ENCODE measurements at regions not wholly inside any gene's neighbourhood (a gene's known extent, or its start where the extent isn't known, plus 50 kb on each side); places are given as distances from the start of the nearest gene placed in this dataset.

GRCh38 chr2:7857904-7858303 is 824.0 kb upstream of the ID2 start:
- no peak overlapping the region for H2AK5ac ChIP-seq (ENCODE audit: insufficient read length, low read length)
- no peaks in the 10 kb centered on the region for H4K20me1 ChIP-seq (ENCODE audit: control insufficient read depth, insufficient read depth, insufficient read length)
- H2BK120ac ChIP-seq (ENCODE audit: low read depth, low read length, poor library complexity, severe bottlenecking) = no peak overlapping the region
- H3K27ac ChIP-seq (ENCODE audit: insufficient read length, low read depth, low read length) = no peak overlapping the region
- peaks cover 3% of the 10 kb centered on the region; the same call in 1 of the 2 replicates for H3K4me1 ChIP-seq (ENCODE audit: insufficient read depth, low read length)
- H3K9ac ChIP-seq (ENCODE audit: extremely low read depth, insufficient read length, low read length) = no peak overlapping the region
- H3K79me2 ChIP-seq (ENCODE audit: insufficient read depth, low read length) = 0 out of 2 replicates have a peak, but pooled peaks cover 1% of the 10 kb centered on the region
- no peaks in the 10 kb centered on the region for H3K9me3 ChIP-seq (ENCODE audit: control insufficient read depth, low read depth, low read length)
- H3K79me1 ChIP-seq (ENCODE audit: insufficient read depth, low read depth, low read length, poor library complexity, severe bottlenecking) = no peaks in the 10 kb centered on the region
- no peak for DNase-seq
- H2BK15ac ChIP-seq (ENCODE audit: low read depth, low read length) = no peak overlapping the region
- Mint-ChIP-seq H3K36me3 (ENCODE audit: insufficient read depth in 1 of 3, low read depth in 3 of 3) (no peaks in the 10 kb centered on the region), H3K27me3 (ENCODE audit: low read depth) (no peaks in the 10 kb centered on the region), H3K9me3 (no peaks in the 10 kb centered on the region), H3K27ac (no peak overlapping the region), H3K4me3 (no peak overlapping the region), H3K4me1 (peaks cover 10 to 14% of the 10 kb centered on the region in 2 experiments)
- H2AFZ ChIP-seq (ENCODE audit: low read length) = no peak overlapping the region
- no peak overlapping the region for H4K8ac ChIP-seq (replicated peaks; ENCODE audit: insufficient read length, low read depth, low read length)
- no peak overlapping the region for H3K18ac ChIP-seq (ENCODE audit: insufficient read length, low read depth, low read length)
- no CpG with 5 or more reads among the region's 1 CpG for WGBS (ENCODE audit: extremely low coverage, insufficient read length, low lambda C conversion rate)
- no peak overlapping the region for H2BK5ac ChIP-seq (ENCODE audit: insufficient read length, low read length)
- H2BK20ac ChIP-seq (ENCODE audit: low read depth, low read length, poor library complexity, severe bottlenecking) = no peak overlapping the region
- no peaks in the 10 kb centered on the region for H3K27me3 ChIP-seq (ENCODE audit: insufficient read depth, low read length)
- no peaks in the 10 kb centered on the region for H3K23me2 ChIP-seq (ENCODE audit: insufficient read length, low read depth, low read length, poor library complexity, severe bottlenecking)
- H4K91ac ChIP-seq (ENCODE audit: insufficient read length, low read depth, low read length) = no peak overlapping the region
- H3K23ac ChIP-seq (ENCODE audit: insufficient read length, low read depth, low read length) = no peak overlapping the region
- no peak overlapping the region for H3T11ph ChIP-seq (ENCODE audit: low read length)
- no peak overlapping the region for H3K14ac ChIP-seq (ENCODE audit: insufficient read depth, low read length)
- H4K5ac ChIP-seq (ENCODE audit: insufficient read length, low read depth, low read length) = no peak overlapping the region
- H2BK12ac ChIP-seq (ENCODE audit: insufficient read length, low read depth, low read length) = no peak overlapping the region
- H3K56ac ChIP-seq (ENCODE audit: insufficient read length, low read depth, low read length) = no peak overlapping the region
- no peak for TF ChIP-seq CTCF (conservative IDR thresholded peaks at IDR 0.05)
- H3K4me2 ChIP-seq (ENCODE audit: insufficient read depth, insufficient read length, low read length) = no peak overlapping the region
- H3K4ac ChIP-seq (ENCODE audit: low read depth, low read length) = no peak overlapping the region

Data from H9 (cell line).